GF-D8 (cell line): ENCODE measurements at regions not wholly inside any gene's neighbourhood (a gene's known extent, or its start where the extent isn't known, plus 50 kb on each side); places are given as distances from the start of the nearest gene placed in this dataset.

Experiments used
- DNase-seq: peaks from one replicate; lab custom pipeline; 2025; lab: John Stamatoyannopoulos, UW

- no peak for DNase-seq
These were observed 173.1 kb upstream of the GYPC start for GRCh38 chr2:126482582-126483464.

- no peak for DNase-seq
These were observed 161.4 kb upstream of the GYPC start for GRCh38 chr2:126494593-126494992.

- no peak for DNase-seq
These were observed 160.8 kb upstream of the GYPC start for GRCh38 chr2:126495189-126495588.

DNA sequence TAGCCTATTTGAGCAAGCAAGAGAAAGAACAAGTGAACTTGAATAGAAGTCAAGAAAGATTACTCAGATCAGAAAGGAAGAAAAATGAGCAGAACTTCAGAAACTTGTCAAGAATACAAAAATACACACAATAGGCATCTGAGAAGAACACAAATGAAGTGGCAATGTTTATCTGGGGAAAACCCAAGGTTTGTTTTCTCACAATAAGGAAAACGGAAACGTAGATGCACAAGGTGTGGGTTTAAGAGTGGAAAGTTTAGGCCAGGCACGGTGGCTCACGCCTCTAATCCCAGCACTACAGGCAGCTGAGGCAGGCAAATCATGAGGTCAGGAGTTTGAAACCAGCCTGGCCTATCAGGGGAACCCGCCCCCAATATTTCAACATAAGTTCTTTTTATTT is 159.5 kb upstream of the GYPC start:
- DNase-seq, result no peak

- no peak for DNase-seq
These were observed 152.5 kb upstream of the GYPC start for GRCh38 chr2:126503476-126503875.

GRCh38 chr2:126504949-126505348 is 151.0 kb upstream of the GYPC start:
- DNase-seq, result no peak

DNA sequence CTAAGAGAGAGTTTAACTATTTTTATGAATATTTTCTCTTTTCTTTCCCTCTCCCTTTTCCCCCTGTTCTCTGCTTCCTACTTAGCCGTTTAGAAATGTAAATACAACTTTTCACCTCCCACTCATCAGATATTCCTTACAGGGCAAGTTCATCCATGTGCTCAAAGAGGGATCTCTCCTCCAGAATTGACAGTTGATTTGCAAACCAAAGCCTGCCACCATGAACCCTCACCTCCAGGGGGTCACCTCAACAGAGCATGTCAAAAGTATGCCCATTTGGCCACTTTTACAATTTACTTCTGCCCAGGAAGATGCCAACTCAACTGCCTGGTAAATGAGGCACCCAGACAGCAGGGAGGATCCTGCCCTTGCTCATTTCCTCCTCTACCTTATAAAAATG is 149.2 kb upstream of the GYPC start:
- no peak for DNase-seq

- no peak for DNase-seq
These were observed 148.5 kb upstream of the GYPC start for GRCh38 chr2:126507425-126507911.

DNA sequence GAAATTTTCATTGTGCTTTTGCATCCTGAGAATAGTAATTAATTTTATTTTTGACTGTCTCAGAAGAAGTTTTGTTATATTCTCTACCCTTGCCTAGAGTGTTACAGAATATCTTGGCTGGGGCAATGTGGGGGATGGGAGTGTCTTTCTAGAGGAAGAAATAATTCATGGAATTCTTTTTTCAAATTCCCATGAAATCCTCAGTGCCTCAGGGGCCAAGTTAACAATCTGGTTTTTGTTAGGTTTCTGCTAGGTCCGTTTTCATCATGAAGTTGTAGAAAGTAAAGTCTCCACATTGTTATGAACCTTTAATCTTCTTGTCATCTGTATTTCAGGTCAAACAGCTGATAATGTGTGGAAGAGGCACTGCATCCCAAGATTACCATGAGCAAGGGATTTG is 145.6 kb upstream of the GYPC start:
- DNase-seq, result no peak

DNA sequence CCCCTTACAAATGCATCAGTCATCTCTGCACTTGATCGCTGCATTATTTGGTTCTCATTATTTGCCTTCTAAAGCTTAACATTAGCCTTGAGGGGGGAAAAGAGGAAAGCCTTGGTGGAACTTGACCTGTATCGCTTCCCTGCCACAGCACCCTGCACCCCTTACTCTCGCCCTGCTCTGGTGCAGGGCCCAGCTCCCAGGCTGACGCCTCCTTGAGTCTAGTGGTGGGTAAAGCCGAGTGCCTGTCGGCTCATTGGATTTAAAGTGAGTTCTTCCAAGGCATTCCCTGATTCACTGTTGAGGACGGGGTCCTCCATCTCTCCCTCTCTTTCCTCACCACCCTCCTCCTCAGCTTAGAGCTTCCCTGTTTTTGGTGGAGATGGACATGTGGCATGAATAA is 145.0 kb upstream of the GYPC start:
- DNase-seq, result no peak

DNA sequence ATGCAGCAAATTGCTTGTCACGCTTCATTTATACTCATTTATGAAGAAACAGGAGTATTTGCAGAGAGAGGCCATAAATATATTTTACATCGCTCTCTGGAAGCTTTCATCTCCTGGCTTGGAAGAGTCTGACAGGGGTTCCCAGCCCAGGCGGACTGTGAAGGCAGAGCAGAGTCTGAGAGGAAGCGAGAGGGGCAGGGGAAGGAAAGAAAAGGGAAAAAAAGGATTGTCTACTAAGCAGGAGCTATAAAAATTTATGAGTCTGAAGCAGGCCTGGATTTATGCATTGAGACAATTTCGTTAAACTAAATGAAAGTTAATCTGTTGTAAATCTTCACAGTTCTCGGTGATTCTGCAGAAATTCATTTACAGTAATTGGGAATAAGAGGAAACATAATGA is 143.9 kb upstream of the GYPC start:
- DNase-seq, result no peak

DNA sequence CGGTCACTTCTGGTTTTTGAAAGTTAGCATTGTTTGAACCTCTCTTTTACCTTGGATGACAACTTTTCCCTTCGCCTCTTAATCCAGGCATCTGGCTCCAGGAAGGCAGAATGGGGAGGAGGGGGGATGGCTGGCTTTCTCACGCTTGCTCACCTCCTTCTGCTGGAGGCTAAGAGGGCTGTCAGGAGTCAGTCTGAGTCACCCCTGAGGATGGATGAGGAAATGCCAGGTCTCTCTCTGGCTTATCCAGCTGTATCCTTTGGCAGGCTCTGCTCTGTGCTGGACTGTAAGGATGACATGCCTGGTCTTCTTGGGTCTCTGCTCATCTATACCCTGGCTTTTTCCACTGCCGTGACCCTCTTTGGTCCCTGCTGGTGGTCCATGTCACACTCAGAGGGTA is 142.9 kb upstream of the GYPC start:
- no peak for DNase-seq

GRCh38 chr2:126515471-126515870 is 140.5 kb upstream of the GYPC start:
- no peak for DNase-seq

DNA sequence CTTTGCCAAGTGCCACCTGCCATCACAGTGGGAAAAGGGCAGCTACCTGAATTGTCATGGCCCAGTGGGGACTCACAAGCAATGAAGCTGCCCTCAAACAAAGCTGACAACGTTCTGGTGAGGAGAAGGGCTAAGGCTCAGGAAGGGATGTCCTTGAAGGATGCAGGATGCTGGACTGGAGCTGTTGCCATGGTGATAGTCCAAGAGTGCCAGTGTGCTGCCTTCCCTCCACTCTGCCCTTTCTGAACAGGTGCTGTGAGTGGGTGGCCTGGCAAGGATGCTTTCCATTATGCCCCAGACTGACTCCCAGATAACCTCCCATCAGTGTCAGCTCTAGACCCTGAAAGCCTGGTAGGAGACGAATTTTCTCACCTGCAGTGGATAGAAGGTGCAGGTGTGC is 137.8 kb upstream of the GYPC start:
- no peak for DNase-seq

DNA sequence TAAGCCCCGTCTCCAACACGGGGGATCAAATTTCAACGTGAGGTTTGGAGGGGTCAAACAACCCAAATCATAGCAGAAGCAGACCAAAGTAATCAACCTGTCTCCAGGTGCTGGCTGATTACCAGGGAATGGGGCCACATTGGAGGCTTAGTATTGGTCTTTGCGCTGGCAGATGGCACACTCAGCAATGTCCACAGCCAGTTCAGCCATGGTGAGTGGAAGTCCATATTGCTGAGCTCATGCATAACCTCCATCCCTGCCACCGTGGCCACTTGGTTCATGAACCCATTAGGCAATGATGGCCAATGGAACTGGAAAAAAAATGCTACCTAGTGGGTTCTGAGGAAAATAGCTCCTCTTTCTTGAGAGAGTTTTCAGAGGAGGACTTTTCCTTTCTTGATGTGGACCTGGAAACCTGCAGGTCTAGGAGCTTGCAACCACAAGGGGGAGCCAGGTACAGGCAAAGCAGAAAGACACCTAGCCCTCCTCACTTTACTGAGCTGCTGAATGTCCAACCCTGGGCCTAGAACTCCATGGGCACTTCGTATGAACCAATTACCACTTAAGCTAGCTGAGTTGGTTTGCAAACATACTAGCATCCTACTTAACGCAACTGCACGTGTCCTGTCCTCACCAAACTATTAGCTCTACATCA is 128.0 kb upstream of the GYPC start:
- no peak for DNase-seq

DNA sequence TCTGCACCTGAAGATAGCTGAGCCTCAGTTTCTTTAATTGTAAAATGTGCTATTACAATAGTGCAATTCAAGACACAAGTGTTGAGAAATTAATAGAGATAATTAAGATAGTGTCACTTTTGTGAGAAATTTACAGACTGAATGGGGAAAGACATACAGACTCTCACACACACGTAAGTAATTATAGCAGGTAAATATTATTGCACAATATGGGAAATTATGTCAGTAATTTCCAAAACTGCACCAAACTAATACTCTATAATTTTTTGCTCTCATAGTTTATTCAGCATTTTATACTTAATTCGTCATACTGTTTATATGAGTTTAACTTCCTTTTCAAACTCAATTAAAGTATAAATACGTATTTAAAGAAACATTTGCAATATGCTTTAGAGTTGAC is 124.9 kb upstream of the GYPC start:
- no peak for DNase-seq

DNA sequence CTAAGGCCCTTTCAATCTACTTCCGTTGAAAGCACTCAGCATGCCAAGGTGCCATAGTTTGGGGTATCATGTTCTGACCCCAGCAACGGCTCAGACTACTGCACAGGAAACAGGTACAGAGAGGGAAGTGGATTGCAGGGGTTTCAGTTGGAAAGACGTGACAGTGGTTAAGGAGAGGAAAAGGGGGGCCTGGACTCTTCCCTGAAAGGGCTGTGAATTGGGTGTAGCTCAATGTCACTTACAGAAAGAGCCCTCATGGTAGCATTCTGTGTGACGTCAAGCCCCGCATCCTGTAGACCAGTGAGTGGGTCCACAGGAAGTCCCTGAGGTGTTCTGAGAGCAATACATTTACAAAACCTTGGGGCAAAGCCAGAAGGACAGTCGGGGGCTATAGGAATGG is 121.5 kb upstream of the GYPC start:
- no peak for DNase-seq

DNA sequence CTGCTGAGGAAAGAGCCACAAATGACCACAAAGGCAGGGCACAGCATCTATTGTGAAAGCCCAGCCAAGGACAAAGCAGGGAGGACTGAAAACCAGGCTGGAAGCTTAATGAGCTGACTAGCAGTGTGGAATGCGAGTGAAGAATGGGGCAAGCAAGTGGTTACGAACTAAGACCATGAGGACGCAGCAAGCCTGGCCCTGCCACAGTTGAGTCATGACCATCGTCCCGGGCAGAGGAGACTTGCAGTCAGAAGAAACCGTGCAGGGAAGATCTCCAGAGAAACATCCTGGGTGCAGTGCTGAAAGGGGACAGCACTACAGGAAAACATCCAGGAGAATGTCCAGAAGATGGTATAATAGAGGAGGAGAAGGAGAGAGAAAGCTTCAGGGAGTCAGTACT is 120.5 kb upstream of the GYPC start:
- DNase-seq, result no peak

- no peak for DNase-seq
These were observed 119.3 kb upstream of the GYPC start for GRCh38 chr2:126536605-126537200.

GRCh38 chr2:126539101-126539500 is 116.9 kb upstream of the GYPC start:
- DNase-seq, result no peak

DNA sequence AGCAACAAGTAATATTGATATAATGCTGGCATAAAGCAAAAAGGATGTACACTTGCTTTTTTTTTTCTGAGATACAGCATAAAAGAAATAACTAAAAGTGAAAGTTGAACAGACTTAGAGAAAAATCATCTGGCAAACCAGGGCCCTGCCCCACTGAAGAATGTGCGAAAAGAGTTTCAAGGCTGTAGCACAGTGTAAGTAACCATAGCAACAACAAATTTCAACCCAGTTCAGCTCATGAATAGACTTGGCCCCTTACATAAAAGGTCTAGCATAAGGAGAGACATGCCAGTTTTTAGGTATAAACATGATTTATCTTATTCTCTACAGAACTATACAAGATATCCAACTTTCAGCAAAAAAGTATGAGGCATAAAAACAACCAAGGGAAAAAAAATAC is 113.7 kb upstream of the GYPC start:
- DNase-seq, result no peak

DNA sequence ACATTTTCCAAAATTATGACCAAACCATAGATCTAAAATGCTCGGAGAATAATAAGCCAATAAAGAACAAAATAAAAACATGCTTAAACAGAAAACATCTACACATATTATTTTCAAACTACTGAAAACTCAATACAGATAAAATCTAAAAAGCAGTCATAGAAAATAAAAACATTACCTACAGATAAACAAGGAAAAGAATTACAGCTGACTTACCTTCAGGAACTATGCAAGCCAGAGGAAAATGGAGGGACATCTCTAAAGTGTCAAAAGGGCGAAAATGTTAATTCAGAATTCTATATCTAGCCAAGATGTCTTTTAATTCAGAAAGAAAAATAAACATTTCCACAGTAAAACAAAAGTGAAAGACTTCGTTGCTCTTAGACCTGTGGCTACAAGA is 112.9 kb upstream of the GYPC start:
- no peak for DNase-seq

GRCh38 chr2:126558029-126558428 is 97.9 kb upstream of the GYPC start:
- no peak for DNase-seq
